ENCODE measurements at regions not wholly inside any gene's neighbourhood (a gene's known extent, or its start where the extent isn't known, plus 50 kb on each side); places are given as distances from the start of the nearest gene placed in this dataset.

DNA sequence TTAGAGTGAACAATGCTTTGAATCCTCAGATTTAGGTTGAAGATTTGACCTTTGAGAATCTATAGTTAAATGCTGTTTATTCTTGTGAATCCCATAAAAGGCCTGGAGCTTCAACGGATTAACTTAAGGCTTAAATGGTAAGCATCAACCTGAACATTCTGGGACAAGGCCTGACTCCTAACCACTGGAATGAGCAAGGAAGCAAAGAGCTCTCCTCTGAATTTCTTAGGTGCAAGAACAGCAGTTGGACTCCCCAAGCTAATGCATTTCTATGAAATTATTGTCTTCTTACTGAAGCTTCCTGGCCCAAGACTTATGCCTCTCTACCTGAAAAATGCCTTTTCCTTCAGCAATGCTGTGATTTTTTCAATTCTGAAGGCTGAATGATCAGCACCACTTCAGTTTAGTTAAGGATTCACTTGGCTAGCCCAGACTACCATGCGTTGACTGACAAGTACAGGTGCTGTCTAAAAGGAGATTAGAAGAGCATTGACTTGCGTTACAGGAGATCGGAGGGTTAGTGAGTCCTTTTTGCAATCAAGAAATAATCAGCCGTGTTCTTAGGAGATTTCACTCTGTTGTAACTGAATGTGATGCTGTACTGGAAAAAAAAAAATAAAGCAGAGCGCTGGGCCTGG lies 178.5 kb downstream of the ZC3H11B start:
- TF ChIP-seq, protein P1, sequence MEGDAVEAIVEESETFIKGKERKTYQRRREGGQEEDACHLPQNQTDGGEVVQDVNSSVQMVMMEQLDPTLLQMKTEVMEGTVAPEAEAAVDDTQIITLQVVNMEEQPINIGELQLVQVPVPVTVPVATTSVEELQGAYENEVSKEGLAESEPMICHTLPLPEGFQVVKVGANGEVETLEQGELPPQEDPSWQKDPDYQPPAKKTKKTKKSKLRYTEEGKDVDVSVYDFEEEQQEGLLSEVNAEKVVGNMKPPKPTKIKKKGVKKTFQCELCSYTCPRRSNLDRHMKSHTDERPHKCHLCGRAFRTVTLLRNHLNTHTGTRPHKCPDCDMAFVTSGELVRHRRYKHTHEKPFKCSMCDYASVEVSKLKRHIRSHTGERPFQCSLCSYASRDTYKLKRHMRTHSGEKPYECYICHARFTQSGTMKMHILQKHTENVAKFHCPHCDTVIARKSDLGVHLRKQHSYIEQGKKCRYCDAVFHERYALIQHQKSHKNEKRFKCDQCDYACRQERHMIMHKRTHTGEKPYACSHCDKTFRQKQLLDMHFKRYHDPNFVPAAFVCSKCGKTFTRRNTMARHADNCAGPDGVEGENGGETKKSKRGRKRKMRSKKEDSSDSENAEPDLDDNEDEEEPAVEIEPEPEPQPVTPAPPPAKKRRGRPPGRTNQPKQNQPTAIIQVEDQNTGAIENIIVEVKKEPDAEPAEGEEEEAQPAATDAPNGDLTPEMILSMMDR (IDR thresholded peaks at IDR 0.05): no peak
- no peak for TF ChIP-seq POLR2A (IDR thresholded peaks at IDR 0.05)
- no peak for TF ChIP-seq EP300 (IDR thresholded peaks at IDR 0.05)
